Activated CD4-positive, alpha-beta T cell treated with anti-CD3 and anti-CD28 coated beads for 1 hour (primary cell): ENCODE measurements at regions not wholly inside any gene's neighbourhood (a gene's known extent, or its start where the extent isn't known, plus 50 kb on each side); places are given as distances from the start of the nearest gene placed in this dataset.

Experiments used
- DNase-seq: peaks from one replicate; pipeline ENCODE4 v3.0.0-alpha.2; 2020

DNA sequence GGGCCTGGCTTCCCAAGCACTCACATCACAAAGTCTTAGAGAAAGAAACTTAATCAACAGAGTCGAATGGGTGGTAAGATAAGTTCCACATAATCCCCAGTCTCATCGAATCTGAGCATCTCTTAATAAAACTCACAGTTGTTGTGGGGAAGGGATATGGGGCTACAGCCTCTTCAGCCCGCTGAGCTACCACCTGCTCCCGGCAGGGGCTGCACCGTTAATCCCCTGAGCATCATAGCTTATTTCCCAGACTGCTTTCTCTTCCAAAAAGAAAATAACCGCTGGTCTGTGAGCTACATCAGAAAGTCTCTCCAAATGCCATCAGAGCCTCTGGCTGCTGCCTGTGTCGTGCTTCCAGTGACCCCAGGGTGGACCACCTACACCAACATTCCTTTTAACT, 139.4 kb upstream of the CELF4 start:
- DNase-seq = no peak

DNA sequence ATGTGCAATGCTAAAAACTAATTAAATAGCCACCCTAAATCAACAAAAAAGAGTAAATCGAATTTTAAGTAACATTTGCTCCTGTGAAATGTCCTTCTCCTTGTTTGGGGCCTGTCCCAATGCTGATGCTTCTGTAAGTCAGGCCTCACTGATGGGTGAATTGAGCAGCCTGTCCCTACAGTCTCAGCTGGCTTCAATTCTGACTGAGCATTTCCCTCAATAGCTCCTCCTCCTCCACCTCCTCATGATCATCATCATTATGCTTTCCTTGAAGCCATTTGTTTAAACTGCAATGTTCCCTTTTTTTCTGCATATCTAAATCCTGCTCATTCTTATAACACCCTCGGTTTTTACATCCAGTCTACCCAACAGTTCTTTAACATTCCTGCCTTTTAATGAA, 137.2 kb upstream of the CELF4 start:
- DNase-seq = no peak

DNA sequence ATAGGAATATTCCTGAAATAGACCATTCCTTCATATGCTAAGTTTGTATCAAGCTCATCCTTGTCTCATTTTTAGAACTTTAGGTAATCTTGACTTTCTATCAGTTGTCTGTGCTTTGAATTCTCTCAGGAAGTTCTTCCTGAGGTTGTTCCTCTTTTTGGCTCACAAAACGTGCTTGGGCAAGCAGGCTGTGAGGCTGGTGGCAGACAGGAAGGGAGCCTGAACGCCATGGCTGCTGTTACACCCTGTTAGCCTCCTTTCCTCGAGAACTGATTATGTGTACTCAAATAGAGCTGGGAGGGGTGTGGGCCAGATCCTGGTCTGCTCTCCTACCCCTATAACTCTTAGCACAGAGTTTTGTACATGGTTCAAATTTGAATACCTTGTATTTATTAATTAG, 136.4 kb upstream of the CELF4 start:
- DNase-seq = no peak

DNA sequence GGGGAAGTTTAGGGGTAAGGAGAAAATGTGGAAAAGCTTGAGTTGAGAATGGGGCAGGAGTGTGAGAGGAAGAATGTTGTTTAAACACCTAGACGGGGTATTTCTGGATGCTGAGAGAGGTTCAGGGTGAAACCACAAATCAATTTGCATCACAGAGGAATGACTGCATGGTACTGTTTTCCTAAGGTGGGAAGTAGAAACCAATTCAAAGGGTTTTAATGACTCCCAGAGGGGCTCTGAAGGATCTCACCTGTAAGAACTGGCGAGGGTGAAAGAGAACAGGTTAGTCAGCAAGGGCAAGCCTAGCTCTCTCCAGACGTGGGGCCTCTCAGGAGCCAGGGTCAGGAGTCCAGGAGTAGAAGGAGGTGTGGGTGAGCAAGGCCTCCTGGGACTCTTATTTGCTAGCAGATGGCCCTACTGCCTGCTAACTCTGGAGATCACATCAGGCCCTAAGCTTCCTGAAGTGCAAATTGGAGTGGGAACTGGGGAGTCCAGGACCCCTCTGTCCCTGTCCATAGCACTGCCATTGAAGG, 133.0 kb upstream of the CELF4 start:
- no peak for DNase-seq

DNA sequence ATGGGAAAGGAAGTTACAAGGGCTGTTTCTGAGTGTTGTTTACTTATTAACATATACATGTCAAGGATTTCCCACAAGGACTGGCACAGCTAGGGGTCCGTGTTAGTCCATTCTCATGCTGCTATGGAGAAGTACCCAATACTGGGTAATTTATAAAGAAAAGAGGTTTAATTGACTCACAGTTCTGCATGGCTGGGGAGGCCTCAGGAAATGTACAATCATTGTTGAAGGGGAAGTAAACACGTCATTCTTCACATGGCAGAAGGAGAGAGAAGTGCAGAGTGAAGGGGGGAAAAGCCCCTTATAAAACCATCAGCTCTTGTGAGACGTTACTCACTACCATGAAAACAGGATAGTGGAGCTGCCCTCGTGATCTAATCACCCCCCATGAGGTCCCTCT, 128.9 kb upstream of the CELF4 start:
- DNase-seq = no peak

DNA sequence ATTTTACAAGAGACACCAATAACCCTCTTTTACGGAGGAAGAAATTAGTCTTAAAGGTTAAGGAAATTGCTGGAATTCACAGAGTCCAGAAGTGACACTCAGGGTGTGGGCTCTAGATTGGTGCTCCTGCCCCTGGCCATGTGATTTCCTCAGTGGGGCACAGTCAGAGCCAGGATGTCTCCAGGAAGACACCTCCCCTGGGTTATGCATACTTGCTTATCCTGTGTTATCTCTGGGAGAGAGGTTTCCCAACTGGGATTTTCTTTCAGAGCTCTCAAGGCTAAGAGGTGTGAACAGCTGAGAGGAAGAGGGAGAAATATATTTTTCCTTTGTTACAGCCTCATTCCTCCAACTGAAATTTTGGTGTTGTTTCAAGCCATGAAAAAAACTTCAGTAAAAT, 125.6 kb upstream of the CELF4 start:
- no peak for DNase-seq

DNA sequence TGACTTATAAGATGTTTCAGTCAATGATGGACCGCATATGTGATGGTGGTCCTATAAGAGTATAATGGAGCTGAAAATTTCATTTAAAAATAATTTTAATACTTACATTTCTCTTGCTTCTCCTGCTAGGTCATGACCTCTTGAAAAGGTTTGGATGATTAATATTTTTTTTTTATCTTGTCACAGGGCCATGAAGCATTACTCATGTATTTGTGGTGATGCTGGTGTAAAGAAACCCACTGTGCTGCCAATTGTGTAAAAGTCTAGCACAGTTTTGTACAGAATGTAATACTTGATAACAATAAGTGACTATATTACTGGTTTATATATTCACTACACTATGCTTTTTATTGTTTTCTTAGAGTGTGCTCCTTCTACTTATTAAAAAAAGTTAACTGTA, 124.2 kb upstream of the CELF4 start:
- DNase-seq = no peak

DNA sequence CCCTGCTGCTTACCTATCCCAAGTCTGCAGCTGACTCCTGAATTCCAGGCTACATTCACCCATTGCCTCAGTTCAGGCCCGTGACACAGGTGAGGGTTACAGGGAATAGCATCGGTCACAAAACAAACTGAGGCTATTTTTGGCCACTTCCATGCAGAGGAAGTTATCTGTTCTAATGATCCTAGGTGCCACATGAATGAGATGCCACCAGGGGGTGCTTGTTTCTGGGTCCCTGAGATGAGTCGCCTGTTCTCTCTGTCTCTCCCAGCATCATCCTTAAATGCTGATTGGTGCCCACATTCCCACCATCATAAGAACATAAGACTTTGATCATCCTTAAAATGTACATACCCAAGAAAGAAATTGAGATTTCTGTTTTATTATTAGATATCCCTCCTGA, 119.0 kb upstream of the CELF4 start:
- no peak for DNase-seq

DNA sequence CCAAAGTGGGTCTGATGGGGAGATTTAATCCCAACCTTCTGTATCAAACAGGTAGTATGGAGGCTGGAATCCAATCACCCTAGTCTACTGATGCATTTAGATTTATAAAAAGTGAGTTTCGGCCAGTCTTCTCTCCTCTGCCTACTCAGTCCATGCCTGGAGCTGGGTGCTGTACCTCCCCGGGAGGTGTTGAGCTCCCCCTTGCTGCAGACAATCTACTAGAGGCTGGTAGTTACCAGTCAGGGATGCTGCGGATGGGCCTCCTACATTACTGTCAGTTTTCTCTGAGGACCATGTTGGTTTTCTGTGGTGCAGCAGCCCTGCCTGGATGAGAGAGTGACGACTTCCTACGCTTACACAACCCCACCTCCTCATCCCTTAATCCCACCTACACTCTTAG, 118.6 kb upstream of the CELF4 start:
- DNase-seq = no peak

DNA sequence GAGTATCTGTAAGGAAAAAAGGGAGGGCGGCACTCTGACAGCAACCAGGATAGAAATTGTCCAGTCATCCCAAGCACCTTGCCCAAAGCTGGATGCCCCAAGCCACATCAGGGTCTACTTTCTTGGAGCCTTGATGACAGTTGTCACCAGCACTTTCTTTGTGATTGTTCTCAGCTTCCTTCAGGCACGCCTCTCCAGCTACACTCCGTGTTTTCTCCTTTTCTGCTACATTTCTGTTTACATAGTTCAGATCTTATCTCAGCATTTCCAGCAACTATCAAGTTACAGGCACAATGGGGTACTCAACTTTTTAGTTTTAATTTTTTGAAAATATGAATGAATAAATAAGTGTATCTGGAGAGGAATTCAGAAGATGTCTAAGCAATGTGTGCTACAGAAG, 115.3 kb upstream of the CELF4 start:
- DNase-seq = no peak

DNA sequence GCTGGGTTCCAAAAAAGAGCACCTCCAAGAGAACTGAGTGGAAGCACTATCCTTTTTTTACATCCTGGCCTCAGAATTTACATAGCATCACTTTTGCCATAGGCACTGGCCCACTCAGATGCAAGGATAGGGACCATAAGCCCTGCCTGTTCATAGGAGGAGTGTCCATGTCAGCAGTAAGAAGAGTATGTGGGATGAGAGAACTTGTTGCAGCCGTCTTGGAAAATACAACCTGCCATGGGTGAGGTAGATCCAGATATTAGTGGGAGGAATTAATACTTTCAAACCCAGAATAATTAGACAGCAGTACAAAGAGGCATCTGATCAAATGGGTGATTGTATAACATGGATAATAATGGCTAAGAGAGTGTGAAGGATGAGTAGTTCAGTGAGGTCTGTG, 110.7 kb upstream of the CELF4 start:
- no peak for DNase-seq

DNA sequence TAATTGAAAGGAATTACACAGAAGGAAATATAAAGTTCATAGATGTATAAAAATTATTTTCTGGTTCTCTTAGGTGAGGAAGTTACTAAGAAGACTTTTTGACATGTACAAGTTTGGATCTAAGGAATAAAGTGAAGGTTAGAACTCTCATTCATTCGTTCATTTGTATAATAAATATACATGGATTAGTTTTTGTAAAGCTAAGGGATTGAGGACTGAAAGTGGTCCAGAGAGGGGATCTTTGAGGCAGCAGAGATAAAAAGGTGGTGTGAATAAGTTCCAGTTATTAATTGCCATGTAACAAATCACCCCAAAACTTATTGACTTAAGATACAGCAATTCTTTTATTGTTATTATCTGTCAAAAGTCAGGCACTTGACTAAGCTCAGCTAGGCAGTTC, 110.1 kb upstream of the CELF4 start:
- no peak for DNase-seq

DNA sequence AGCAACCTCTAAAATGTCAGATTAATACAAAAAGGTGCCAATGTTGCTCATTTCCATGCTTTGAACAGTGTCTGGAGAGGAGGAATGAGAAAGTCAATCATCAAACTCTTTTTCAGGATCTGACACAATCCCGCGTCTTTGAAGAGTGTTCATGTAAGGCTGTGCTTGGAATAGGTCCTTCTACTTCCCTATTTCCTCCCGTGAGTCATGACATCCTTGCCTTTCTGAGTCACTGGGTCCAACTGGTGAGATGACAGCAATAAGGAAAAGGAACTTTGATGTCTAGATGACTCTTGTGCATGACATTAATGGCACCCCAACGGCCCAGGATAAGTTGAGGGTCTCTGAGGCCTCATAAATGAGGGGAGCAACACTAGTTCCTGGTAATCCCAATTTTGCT, 109.0 kb upstream of the CELF4 start:
- DNase-seq = no peak

DNA sequence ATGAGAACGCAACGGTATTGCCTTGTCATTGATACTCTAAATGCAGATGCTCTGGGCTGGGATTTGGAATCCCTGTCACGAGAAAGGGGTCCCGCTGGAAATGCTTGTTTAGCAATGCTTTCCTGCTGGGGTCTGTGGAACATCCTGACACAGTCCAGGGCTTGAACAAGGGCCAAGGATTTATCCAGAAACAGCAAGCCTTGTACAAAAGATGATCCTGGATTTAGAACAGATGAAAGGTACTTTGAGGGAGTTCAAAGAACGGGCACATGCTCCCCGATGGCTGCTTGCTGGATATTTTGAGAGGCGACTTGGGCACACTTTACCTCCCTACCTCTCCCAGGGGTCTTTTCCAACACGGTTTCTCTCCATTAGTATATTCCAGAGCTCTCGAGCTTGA, 108.1 kb upstream of the CELF4 start:
- DNase-seq = no peak

DNA sequence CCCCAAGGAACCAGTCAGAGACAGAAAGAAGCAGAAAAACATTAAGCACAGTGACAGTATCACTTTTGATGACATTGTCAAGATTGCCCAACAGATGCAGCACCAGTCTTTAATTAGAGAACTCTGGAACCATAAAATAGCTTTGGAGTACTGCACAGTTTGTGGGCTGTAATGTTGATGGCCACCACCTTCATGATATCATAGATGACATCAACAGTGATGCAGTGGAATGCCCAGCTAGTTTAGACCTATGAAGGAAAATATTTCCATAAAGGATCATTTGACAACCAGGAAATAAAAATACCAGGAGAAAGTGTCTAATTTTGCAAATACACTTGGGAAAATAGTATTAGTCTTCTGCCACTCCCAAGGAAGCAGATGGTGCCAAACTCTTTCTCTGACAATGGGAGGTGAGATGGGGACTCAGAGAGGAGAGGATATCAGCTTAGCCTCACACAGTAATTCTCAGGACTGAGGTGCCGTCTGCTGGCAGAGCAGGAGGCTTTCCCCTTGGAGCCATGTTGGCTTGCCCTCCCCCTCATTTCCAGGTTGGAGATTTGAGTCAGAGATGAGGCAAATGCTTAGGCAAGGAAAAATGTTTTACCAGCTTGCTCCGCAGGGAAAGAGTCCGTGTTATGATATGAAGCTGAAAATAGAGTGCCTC, 107.5 kb upstream of the CELF4 start:
- no peak for DNase-seq

DNA sequence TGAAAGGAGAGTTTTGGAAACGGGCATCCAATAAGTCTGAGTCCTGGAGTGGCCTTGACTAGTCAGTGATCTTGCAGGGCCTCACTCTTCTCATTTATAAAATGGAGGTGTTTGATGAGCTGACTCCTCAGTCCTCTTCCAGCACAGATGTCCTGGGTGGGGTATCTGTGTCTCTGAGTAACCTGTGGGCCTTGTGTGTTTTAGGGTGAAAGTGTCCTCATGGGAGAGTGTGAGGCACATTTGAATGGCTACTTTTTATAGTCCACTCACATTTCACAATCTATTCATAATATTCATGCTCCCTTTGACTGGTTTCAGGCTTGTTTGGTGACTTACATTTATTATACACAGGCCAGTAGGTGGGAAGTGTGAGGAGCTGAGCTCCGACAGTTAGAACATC, 106.4 kb upstream of the CELF4 start:
- no peak for DNase-seq

DNA sequence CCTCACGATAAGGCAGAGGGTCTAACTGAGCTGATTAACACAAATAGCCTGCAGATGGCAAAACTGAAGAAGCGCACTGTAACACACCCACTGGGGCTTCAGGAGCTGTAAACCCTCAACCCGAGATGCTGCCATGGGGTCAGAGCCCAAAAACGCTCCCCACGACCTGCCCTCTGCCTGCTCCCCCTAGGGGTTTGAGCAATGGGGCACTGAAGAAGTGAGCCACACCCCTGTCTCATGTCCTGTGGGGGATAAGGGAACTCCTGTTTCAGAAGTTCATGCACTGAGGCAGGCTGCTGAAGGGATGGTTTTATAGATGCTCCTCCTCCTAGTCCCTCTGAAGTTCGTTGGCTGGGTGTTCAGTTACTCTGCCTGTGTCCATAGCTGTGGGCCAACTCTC, 105.9 kb upstream of the CELF4 start:
- DNase-seq = no peak

DNA sequence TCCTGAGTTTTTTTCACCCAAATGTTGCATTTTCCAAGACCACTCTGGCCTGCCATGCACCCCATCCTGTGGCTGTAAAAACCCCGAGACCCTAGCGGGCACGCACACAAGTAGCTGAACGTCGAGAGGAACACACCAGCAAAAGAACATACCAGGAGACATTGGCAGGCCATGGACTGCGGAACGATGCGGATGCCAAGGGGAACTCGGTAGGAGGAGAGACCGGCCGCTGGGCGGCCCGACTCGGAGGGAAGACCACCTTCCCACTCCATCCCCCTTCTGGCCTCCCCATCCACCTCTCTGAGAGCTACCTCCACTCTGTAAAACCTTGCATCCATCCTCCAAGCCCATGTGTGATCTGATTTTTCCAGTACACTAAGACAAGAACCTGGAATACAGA, 105.5 kb upstream of the CELF4 start:
- no peak for DNase-seq

DNA sequence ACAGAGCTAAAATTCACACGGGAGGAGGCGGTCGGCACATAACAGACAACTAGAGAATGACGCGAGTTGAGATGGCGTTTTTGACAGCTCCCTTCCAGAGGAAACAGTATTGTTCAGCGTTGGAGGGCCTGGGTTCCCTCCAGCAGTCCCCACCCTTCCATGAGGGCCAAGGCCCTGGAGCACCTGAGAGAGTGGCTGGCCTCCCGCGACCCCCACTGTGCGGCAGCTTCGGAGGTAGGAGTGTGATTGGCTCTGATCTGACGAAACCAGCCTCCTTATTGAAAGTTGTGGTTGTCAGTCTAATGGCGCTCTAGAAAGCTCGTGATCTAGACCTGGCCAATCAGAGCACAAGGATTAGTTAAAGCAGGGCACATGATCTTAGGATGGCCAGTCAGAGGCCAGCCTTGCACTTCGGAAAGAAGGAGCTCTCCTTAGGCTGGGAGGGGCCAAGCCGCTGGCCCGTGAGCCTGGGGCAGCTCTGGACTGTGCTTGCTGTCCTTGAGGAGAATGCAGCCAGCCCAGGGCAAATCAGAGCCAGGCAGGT, 104.5 kb upstream of the CELF4 start:
- DNase-seq = no peak

DNA sequence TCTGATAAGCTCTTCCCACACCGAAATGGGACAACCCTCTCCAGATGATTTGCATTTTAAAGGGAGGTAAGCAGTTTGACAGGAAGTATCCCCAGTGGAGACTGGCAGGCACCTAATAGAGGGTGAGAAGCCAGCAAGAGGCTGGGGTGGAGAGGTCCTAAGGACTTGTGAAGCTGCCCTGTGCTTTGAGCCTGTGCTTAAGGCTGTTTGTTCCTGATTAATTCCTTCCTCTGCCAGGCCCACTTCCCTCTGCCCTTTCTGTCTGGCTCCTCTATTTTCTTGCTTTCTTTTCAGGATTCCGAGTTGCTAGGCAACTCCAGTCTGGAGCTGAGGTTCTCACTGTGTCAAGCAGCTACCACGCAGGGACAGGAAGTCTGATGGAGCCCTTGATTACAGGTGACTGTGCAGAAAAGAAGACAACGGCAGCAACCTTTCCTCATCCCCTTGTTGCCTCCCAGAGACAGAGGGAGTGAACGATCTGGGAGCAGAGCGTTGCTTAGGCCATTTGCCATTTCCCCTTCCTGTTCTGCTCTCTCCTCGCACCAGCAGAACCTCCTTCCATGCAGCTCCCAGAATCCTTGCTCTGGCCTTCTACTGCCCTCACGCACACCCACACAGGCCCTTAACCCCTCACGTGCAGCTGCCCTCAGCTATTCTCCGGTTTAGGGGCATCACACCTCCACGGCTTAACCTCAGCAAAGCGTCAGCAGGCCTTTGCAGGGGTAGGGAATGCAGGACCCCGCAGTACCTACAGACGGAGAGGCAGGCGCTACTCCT, 103.6 kb upstream of the CELF4 start:
- no peak for DNase-seq

DNA sequence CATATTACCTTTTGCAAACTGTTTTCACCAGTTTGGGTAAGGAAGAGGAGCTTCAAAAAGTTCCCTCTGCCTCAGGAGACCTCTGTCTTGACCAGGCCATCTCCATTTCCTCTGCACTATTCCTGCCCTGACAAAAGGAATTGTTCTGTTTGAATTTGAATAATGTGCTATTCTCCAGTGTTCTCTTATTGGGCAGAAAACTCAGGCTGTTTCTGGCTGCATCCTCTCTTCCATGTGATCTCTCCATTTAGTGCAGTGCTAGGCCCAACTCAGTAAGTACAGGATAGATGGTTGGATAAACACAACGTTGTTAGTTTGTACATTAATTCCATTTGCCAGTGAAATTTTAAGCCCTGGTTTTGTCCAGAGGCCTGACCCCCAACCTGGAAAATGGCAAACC, 102.2 kb upstream of the CELF4 start:
- DNase-seq = no peak

DNA sequence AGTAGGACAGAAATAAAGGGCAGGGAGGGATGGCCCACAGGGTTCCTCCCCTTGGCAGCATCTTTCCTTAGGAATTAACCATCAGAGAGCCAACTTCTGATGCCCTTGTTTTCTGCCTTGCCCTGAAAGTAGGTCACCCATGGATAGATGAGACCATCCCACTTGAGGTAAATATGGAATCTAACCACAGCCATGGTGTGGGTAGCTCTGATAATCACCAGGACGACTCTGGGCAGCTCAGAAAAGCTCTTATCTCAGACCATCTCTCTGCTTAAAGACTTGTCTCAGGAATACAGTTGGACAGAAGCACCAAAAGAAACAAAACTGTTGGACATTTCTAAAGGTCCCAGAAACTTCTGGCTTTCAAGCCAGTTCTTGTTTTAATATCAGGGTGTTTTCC, 101.4 kb upstream of the CELF4 start:
- DNase-seq = no peak

DNA sequence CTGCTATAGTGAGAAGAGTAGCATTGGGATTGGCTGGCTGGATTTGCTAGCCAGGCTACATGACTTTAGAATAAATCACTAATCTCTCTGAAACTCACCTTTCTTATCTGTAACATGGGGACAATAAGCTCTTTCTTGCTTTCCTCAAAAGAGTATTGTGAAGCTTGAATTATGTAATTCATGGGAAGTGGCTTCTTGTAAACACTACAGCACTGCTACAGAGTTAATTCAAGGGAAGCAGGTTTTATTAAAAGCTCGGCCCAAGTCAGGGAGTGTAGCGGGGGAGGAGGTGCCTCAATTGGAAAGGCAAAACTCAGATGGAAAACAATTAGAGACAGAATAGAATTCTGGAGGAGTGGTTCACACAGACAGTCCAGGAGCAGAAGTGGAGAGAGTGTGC, 100.9 kb upstream of the CELF4 start:
- DNase-seq = no peak

DNA sequence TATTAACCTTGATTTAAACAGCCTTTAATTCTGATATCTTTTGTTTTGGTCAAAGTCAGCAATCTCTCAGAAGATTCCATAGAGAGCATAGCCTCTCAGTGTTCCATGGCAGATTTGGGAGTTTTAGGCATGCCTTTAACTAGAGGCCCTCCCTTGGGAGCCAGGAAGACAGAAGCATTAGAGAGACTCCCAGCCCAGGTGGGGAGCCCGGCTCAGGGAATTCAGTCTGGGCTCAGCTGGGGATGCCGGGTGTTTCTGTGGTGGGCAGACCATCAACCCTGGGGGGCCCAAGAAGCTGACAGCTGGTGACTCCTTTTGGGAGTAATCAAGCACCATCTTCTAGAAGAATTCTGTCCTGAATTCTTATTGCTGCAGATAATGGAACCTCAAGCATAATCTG, 99.7 kb upstream of the CELF4 start:
- no peak for DNase-seq

DNA sequence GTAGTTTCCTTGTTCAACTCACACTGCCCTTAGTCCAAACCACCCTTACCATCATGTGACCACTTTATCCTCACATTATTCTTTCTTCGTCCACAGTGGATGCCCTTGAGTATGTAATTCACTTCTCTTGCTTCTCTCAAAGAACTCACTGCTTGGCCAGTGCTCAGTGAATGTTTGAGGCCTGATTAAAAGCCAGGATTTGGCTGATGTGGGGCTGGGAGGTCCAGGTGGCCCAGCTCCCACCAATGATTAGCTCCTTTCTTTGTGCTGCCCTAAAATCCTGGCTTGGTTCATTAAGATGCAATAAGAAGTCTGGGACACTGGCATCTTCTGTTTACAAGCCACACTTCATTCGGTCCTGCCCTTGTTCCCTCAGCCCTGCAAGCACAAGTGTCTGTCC, 97.8 kb upstream of the CELF4 start:
- no peak for DNase-seq
